GM12891 (cell line): ENCODE measurements at regions not wholly inside any gene's neighbourhood (a gene's known extent, or its start where the extent isn't known, plus 50 kb on each side); places are given as distances from the start of the nearest gene placed in this dataset.

Experiments used
- PAX5 ChIP-seq: IDR thresholded peaks from 2 replicates; pipeline ENCODE4 v1.6.1; 2011; ENCODE audit warnings: low read length, moderate library complexity, mild to moderate bottlenecking; ENCODE audit not compliant: insufficient read depth, severe bottlenecking
- POLR2A ChIP-seq: IDR thresholded peaks from 2 replicates; pipeline ENCODE4 v1.6.1; 2011; ENCODE audit warnings: low read depth, low read length, control low read depth
- POLR2AphosphoS5 ChIP-seq: IDR thresholded peaks from 2 replicates; pipeline ENCODE4 v1.6.1; 2011; ENCODE audit warnings: low read depth, low read length, control low read depth
- POU2F2 ChIP-seq: IDR thresholded peaks from 2 replicates; pipeline ENCODE4 v1.6.1; 2011; ENCODE audit warnings: low read depth, mild to moderate bottlenecking, control low read depth, low read length, moderate library complexity
- SPI1 ChIP-seq: IDR thresholded peaks from 2 replicates; pipeline ENCODE4 v1.6.1; 2011; ENCODE audit warnings: low read depth, low read length, control low read depth
- TAF1 ChIP-seq: IDR thresholded peaks from 2 replicates; pipeline ENCODE4 v1.6.1; 2011; ENCODE audit warnings: low read depth, low read length, control low read depth

GRCh38 chr2:34229998-34230397 is 630.9 kb upstream of the FAM98A start:
- TF ChIP-seq POLR2A (no peak), TAF1 (no peak), POLR2AphosphoS5 (no peak), SPI1 (no peak), POU2F2 (no peak), PAX5 (no peak)
